GM04503 (cell line): ENCODE measurements at regions not wholly inside any gene's neighbourhood (a gene's known extent, or its start where the extent isn't known, plus 50 kb on each side); places are given as distances from the start of the nearest gene placed in this dataset.

Source experiments
- DNase-seq: peaks from one replicate; pipeline ENCODE4 v3.0.0-alpha.2; 2012; ENCODE audit warnings: low read depth

DNA sequence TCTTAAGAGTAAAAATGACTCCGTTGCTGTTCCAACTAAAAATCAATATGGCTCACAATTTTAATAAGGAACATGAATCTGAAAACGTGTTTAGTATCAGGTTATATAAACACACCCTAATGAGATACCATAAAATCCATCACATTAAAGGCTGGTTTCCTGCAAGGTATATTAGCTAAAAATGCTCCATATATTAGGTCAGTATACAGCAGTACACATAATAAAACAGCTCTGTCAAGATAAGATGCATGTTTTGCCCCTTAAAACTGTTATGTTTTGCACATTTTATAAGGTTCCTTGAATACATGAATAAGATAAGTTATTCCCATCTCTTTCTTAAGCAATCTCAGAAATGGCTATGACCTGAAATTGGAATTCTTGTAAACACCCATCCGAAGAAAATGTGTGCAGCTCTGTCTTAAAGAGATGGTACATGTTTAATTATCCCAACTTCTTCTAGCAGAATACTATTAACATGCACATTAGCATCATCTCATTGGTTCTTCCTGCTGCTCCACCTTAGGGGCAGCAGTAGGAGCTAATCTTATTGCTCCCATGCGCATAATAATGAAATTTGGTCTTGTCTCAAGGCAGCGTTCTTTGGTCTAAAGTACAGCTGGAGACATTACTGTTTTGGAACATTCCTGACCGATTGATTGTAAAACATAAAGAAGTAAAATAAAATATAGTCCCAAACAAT lies 836.1 kb upstream of the FANCL start:
- DNase-seq = no peak

DNA sequence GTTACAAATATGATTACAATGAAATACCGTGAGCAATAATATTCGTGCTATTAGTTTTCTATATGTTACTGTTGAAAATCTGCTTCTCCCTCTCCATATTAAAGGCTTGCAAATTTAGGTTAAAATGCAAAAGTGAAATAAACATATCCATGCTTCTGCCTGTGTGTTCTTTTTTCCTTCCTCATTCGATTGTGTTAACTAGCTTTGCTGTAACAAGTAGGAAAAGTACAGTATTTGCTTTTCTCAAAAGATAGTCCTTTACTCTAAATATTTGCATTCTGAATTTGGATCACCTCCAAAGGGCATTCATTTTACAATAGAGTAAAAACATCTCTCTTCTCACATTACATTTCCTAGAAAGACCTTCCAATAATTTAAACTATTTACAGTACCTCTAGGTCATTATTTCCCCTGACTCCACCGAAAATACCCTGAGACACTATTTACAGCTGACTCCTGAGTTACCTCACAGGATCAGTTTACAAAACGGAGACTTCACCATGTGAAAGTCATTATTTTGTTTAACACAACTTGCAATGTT lies 835.0 kb upstream of the FANCL start:
- DNase-seq = no peak

DNA sequence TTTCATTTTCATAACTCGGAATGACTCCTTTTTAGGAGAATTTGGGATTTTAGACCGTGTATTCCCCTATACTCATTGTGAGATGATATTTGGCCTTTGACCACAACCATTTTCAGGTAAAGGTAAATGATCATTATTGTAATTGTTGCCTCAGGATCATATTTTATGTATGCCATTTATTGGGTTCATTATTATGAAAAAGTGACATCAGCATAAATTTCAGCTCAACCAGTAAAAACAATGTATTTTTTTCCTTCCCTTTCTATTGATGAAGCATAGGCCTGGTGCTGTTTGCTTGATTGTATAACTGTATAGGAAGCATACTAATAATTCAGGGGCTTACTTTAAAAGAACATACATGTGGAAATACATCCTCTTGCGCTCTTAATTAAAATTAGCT lies 832.9 kb upstream of the FANCL start:
- no peak for DNase-seq

DNA sequence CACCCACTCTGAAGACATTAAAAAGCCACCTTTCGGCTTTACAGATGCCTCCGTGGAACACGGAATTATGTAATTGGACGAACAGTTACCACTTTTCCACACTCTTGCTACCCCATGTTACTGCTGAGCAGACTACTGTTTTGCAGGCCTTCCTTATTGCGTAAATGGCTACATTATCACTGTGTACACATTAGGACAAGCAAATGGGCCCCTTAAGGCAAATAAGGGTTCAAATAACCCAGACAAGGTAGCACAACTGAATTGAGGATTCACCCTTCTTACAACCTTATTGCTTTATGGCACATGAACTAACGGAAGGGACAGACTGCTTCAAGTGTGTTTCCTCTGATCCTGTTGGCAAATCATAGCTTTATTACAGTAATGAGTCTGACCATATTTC lies 832.2 kb upstream of the FANCL start:
- no peak for DNase-seq

DNA sequence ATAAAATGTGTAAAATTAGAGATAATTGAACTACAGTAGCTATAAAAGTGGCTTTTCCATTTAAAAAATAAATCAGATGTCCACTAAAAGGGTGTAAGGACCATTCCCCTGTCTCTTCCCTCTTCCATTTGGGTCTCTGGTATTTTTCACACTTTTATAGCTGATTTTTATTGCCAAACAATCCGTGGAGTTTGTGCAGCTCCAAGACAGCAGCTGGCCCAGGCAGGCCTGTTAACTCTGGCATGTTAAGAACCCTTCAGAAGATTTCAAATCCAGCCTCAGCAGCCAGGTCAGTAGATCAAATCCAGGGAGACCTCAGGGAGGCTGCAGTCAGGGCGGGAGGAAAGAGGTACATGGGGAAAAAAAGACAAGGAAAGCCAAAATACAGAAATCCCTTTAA lies 827.1 kb upstream of the FANCL start:
- DNase-seq = no peak

DNA sequence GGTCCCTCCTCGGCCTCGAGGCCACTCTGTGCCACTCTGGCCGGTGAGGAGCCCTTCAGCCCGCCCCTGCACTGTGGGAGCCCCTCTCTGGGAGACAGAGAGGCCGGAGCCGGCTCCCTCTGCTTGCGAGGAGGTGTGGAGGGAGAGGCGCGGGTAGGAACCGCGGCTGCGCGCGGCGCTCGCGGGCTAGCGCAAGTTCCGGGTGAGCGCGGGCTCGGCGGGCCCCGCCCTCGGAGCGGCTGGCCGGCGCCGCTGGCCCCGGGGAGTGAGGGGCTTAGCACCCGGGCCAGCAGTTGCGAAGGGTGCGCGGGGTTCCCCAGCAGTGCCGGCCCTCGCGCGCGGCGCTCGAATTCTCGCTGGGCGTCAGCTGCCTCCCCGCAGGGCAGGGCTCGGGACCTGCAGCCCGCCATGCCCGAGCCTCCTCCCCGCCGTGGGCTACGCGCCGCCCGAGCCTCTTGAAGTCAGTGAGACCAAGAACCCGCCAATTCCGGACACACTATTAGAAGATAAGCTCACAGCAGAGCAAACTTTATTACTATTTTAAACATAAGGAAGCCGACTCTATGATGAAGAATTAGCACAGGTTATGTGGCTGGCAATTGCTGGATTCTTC lies 825.8 kb upstream of the FANCL start:
- DNase-seq = no peak

DNA sequence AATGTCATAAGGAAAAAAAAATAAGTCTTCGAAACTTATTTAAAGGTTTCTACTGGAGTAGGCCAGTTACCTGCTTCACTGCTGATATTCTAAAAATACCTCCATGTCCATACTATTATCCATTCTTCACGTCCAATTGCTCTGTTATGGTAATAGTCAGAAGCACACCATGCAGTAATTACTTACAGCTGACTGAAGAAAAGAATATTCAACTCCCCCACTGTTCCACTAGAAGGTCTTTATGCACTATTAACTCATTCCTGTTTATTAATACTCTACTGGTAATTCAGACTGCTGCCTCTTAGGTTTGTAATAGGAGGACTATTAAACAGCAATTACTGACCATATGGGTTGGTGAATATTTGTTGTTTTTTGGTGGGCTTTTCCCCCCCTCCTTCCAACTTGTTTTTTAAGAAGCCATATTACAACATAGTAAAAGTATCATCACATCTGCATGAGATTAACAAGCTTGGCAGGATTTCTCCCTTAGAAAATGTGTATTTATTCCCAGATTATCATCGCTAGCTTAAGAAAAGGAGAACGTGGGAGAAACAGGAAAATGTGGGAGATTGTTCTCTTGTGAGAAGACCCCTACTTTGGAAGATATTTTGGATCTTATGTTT lies 806.4 kb upstream of the FANCL start:
- DNase-seq = no peak

DNA sequence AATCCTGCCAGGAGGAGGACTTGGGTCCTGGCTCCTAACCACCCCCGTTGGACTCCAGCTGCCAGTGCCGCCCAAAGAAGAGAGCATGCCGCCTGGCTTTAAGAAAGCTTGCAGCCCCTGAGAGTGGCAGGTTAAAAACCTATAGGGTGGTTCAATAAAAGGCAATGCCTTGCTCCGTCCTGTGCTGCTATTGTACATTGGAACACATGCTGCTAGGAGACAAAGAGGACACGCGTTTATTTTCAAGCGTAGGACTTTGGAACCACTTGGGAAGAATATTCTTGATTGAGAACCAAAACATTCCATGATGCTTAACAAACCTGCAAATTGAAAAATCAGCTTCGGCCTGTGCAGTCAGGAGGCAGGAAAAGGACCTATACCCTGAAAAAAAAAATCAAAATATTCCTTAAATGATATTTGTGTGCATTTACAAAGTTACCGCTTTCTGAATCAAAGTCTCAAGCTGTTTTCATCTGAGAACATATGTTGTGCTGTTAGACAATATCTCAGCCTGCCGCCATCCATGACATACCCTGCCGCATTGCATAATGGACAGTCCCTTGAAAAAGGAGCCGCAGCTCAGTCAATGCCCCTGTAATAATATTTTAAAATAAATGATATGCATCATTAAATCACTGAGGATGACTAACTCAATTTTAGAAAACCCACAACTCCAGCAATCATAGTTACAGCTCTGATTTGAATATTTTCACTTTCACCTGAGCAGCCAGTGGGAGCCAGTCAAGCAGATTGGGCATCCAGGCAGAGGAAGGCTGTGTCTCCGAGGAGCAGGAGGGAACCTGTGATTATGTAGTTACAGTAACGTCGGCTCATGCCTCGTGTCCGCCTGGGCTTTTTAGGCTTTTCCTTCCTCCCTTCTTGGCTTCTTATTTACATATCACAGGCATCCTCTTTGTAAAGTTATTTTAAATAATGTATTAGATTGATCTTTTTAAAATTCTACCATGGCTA lies 805.6 kb upstream of the FANCL start:
- no peak for DNase-seq

DNA sequence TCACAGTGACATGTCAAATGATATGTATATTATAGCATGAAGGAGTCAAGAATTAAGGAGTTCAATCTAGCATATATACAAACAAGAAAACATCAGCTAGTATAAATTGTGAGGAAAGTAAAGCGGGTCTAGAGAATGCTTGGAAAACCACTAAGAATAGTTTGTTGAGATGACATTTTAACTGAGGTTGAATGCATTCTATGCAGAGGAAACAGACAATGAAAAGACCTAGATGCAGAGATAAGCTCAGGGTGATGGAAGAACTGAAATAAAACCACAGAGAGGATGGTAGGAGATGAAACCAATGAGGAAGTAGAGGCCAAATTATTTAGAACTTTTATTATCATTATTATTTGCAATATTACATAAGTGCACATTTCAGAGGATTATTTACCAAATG lies 803.6 kb upstream of the FANCL start:
- DNase-seq = no peak

DNA sequence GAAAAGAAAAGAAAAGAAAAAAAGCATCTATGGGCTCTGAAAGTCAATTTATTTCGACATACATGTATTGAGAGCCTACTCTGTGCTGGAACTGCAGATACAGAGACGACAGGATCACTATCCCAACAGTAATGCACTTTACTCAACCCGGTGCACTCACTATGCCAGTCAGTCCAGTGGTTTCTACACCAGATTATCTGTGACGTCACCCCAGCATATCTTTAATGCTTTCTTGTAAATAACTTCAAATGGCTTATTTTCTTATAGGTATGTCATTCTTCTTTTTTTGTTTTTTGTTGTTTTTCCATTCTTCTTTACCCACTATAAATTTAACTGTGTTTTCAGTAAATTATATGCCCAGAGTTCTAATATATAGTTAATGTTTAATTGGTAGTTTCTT lies 800.0 kb upstream of the FANCL start:
- no peak for DNase-seq

DNA sequence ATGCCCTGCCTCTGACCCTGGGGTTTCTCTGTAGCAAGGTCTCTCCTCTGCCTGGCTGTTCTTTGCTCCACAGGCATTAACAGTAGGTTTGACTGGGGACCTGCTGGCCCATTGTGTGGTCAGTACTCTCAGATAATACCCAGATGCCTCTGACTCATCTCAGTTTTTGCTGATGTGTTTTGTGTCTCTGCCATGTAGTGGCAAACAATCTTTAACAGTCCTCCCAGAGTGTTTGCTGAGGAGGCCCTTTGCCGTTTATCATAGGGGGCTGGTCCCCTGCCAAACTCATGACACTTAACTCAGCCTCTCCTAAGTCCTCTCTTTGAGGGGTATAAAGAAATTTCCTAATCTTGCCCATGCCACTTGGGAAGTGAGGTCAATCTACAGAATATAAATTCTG lies 793.7 kb upstream of the FANCL start:
- DNase-seq = no peak

DNA sequence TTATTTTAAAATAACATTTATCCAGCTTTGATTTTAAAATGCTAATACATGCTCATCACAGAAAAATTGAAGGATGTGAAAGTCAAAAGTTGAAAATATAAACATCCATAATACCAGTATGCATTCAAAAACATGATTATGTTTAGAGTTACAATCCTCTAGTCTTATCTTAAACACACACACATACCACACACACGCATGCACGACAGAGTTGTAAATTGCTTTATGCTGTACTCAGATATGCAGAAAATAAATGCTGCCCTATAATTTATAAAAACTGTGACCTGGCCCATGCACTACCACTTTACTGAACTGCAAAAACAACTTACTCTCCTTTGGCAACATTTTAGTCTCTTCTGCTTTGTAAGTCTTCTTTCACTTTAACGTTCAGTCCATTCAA lies 793.0 kb upstream of the FANCL start:
- DNase-seq = no peak

DNA sequence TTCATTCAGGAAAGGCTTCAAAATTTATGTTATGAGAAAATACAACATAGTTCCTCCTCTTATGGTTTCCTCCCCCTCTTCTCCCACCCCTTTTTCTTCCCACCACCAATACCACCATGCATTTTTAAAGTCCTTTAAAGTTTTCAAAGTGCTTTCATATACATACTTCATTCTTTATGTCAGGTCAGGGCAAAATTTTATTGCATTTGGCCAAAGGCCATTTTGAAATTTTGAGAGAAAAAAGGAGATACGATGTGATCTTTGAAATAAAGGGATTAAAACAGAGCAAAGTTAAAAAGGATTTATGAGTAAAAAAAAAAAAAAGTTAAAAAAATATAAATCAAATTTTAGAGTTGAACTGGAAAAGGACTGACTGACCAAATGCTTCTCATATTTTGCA lies 792.5 kb upstream of the FANCL start:
- no peak for DNase-seq

DNA sequence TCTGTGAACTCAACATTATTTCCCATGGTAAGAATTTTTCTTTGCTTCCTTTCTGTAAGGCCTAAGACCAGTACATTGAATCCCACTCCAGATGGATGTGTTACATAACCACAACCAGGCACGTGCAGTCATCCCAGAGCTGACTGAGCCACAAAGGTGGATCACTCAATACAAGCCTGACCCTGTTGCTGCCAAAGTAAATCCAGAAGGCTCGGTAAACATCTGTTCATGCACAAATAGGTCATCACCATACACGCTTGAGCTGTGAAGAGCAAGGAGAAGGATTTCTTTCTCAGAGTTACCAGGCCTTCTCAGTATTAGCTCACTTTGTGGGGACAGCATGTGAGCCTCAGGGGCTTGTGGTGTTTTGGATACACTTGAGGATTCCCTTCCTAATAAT lies 791.4 kb upstream of the FANCL start:
- DNase-seq = no peak

DNA sequence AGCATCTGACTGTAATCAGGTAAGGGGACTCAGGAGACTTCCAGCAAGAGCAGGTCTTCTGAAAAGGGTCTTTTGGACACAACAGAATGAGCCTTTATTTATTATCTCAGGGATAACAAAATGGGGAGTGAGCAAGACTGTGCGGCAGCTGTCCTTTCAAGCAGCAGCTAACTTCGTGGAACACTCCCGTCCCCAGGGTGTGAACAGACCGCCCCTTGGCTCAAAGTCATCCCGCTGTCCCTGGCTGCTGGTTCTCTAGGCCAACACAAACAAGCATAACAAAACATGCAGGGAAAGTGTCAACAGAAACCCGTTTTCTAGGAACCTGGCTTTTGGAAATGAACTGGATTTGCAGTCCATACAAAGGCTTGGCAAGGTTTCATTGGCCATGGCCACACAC lies 787.9 kb upstream of the FANCL start:
- no peak for DNase-seq

DNA sequence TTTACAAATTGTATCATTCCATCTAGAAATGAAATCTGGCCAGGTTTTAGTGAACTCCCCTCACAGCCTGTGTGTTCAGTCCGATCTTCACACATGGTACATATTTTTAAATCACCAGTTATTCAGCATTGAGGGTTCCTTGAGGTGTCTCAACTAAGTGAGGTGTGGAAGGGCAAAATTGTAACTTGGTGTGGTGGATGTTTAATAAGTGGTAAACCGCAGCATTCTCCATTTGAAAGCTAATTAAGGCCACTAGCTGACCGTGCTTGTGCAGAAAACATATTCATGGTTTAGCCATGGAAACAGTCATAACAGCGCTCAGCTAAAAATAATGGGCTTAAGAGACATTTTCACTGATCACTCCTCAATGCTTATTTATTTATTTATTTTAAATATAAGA lies 786.2 kb upstream of the FANCL start:
- DNase-seq = no peak

DNA sequence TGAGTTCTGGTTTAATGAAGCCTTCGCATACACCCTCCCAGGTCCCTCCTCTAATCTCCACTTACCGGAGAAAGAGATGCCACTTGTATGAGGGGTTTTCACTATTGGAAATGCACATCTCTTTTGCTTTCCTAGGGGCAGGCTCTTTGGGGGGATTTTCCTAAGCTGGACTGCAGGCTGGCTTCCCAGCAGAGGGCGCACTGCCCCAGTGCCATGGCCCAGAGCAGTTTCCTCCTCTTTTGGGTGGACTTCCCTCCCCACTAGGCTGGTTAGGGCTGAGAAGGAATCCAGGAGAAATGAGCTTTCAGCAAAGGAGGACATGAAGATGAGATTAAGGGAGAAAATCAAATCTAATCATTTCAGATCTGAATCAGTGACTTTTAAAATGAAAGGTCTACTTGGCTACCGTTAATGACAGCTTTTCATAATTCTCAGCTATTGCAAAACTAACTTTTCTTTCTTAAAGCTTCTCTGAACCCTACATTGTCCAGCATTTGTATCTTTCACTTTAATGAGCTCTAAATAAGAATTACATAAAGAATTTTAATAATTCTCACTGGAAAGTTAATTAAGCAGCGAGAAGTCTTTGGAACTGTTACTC lies 784.1 kb upstream of the FANCL start:
- no peak for DNase-seq

DNA sequence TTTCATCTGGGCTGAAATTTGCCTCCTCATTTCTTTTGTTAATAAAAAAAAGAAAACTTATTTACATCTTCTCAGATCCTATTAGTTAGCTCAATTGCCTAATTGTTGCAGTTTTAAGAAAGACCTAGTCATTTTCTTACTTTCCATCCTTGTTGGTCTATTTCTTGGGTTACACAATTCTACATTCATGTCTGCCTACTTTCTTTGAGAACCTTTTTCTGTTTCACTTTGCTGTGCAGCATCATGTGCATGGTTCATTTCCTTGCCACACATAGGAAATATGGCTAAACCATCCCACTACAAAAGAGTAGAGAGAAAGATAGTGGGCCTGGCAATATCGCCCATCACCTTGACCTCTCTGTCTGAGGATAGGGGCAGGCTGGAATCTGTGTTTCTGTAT lies 780.7 kb upstream of the FANCL start:
- DNase-seq = no peak

DNA sequence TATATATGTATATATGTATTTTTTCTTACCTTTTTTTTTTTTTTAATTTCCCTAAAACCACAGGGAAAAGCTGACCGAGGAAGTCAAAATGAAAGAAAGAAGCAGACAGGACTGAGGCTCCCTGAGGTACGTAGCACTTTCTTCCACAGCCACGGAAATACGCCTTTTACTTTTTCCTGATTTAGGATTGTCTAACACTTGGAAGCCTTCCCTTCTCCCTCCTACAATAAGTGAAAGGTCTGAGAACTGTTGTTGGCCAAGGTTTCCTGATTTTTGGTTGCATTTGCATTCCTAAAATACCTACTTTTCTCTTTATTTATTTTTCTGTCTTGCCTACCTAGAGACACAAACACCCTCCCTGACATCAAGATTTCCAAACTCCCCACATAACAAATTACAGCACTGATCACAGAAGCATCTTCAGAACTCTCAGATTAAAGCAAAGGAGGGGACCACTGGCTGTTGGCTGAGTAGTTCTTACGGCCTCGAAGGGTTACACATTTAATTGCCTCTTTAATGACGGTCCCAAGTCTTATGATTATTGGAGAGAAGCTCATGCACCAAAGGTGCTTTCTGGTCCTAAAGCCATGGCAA lies 778.5 kb upstream of the FANCL start:
- DNase-seq = no peak

DNA sequence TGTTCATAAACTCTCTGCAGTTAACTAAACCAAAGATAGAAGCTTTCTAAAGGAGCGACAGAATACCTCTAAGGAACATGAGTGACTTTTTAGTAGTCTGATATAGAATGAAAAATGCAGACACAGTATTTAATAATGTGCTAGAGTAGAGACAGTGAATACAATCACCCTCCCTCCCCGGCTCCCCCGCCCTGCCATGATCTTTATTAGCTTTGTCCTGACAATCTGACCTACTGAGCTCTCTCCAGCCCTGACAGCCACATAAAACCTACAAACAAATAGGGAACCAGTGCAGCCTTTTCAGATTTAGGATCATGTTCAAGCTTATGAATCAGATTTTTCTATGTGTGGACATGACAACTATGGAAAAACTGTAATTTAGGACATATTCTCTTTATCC lies 777.6 kb upstream of the FANCL start:
- DNase-seq = no peak

DNA sequence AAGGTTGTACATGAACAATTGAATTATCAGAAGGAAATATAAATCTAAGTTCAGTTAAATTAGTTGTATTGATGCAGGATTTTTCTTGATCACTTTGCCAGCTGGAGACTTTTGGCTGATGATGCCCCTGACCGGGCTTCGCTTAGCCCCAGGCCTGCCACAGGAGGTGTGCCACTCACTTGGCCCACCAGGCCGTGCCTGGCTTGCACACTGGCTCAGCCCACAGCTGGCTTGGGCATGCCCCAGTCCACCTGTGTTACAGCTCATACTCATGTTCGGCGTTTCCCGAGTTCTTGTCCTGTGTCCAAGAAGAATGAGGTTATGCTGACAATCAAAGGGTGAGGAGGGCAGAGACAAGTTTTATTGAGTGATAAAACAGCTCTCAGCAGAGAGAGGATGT lies 773.9 kb upstream of the FANCL start:
- DNase-seq = no peak

DNA sequence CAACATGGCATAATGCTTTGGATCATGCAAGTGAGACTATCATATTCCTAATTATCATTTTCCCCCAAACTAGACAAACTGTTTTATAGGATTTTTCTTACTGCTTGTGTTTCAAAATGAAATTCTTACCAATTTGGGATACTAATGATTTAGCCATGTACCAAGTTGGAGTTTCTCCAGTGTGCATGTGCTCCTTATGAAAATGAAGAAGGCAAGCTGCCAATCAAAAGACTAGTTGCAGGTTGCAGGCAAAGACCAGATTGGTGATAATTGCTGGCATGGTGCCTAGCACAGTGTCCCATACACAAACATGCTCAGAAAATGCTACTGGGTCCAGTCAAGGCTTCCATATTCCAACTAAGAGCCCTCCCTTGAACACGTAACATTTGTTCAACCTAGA lies 771.8 kb upstream of the FANCL start:
- DNase-seq = no peak
